ENCODE measurements at regions not wholly inside any gene's neighbourhood (a gene's known extent, or its start where the extent isn't known, plus 50 kb on each side); places are given as distances from the start of the nearest gene placed in this dataset.

DNA sequence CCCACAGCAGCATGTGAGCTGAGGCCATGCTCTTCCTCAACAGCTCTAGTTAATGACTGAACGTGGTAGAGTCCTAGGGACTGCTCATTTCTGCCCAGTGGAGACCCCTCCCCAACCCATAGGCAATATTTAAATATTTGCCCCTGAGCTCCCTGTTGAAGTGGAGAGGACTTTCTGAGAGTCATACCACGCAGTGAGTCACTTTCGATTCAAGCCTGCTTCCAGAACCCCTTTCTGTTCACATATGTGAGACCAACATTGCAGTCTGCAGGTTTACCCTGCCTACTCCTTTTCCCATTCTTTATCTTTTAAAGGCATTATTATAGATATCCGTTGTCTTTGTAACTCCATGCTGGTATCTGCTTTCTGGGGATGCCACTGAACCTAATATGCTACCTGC is 946.3 kb downstream of the JRKL start:
- Histone ChIP-seq H3K4me3 (ENCODE audit: low read depth in 1 of 3, low read length in 3 of 3) (no peak overlapping the region), H3K27me3 (ENCODE audit: control insufficient read depth in 3 of 3, insufficient read depth in 3 of 3, low read length in 3 of 3) (no peaks in the 10 kb centered on the region), H3K27ac (ENCODE audit: low read depth in 1 of 3, low read length in 2 of 3) (no peak overlapping the region), H3K36me3 (ENCODE audit: control insufficient read depth in 3 of 3, insufficient read depth in 2 of 3, low read depth in 1 of 3, low read length in 3 of 3) (no peaks in the 10 kb centered on the region), H3K4me1 (ENCODE audit: control insufficient read depth in 3 of 3, insufficient read depth in 2 of 3, low read depth in 1 of 3, low read length in 2 of 3) (no peaks in the 10 kb centered on the region), H3K9me3 (ENCODE audit: control insufficient read depth in 2 of 2, insufficient read depth in 1 of 2, low read depth in 1 of 2, low read length in 1 of 2) (no peaks in the 10 kb centered on the region)
- FAIRE-seq = no peak
- no peak for DNase-seq
- 58 to 75% (median 62%) methylated on average over 4 of the region's 4 CpGs for WGBS, 3 donors

GRCh38 chr11:97345032-97345431 is 955.2 kb downstream of the JRKL start:
- DNase-seq (no peak), FAIRE-seq (no peak)
- Histone ChIP-seq H3K4me3 (ENCODE audit: low read depth in 1 of 3, low read length in 3 of 3) (no peak overlapping the region), H3K4me1 (ENCODE audit: control insufficient read depth in 3 of 3, insufficient read depth in 2 of 3, low read depth in 1 of 3, low read length in 2 of 3) (no peaks in the 10 kb centered on the region), H3K27me3 (ENCODE audit: control insufficient read depth in 3 of 3, insufficient read depth in 3 of 3, low read length in 3 of 3) (peaks cover 0 to 2% (median 0%) of the 10 kb centered on the region in 3 donors), H3K9me3 (ENCODE audit: control insufficient read depth in 2 of 2, insufficient read depth in 1 of 2, low read depth in 1 of 2, low read length in 1 of 2) (no peaks in the 10 kb centered on the region), H3K27ac (ENCODE audit: low read depth in 1 of 3, low read length in 2 of 3) (no peak overlapping the region), H3K36me3 (ENCODE audit: control insufficient read depth in 3 of 3, insufficient read depth in 2 of 3, low read depth in 1 of 3, low read length in 3 of 3) (no peaks in the 10 kb centered on the region)
- 60 to 64% (median 64%) methylated on average over 3 of the region's 3 CpGs for WGBS, 3 donors

- Histone ChIP-seq H3K27me3 (ENCODE audit: control insufficient read depth in 3 of 3, insufficient read depth in 3 of 3, low read length in 3 of 3) (no peaks in the 10 kb centered on the region), H3K4me3 (ENCODE audit: low read depth in 1 of 3, low read length in 3 of 3) (no peak overlapping the region), H3K4me1 (ENCODE audit: control insufficient read depth in 3 of 3, insufficient read depth in 2 of 3, low read depth in 1 of 3, low read length in 2 of 3) (no peaks in the 10 kb centered on the region), H3K27ac (ENCODE audit: low read depth in 1 of 3, low read length in 2 of 3) (no peak overlapping the region), H3K36me3 (ENCODE audit: control insufficient read depth in 3 of 3, insufficient read depth in 2 of 3, low read depth in 1 of 3, low read length in 3 of 3) (no peaks in the 10 kb centered on the region), H3K9me3 (ENCODE audit: control insufficient read depth in 2 of 2, insufficient read depth in 1 of 2, low read depth in 1 of 2, low read length in 1 of 2) (no peaks in the 10 kb centered on the region)
- no peak for FAIRE-seq
- DNase-seq = no peak
- WGBS, 3 donors = 51 to 72% (median 52%) methylated on average over 4 of the region's 4 CpGs
Measured at GRCh38 chr11:97349201-97349600, 959.4 kb downstream of the JRKL start.

- H3K27me3 ChIP-seq (ENCODE audit: control insufficient read depth in 3 of 3, insufficient read depth in 3 of 3, low read length in 3 of 3) = no peaks in the 10 kb centered on the region
- H3K4me1 ChIP-seq (ENCODE audit: control insufficient read depth in 3 of 3, insufficient read depth in 2 of 3, low read depth in 1 of 3, low read length in 2 of 3) = no peaks in the 10 kb centered on the region
- FAIRE-seq (no peak), DNase-seq (no peak)
- no peak overlapping the region for H3K4me3 ChIP-seq (ENCODE audit: low read depth in 1 of 3, low read length in 3 of 3)
- H3K36me3 ChIP-seq (ENCODE audit: control insufficient read depth in 3 of 3, insufficient read depth in 2 of 3, low read depth in 1 of 3, low read length in 3 of 3) = no peaks in the 10 kb centered on the region
- no peaks in the 10 kb centered on the region for H3K9me3 ChIP-seq (ENCODE audit: control insufficient read depth in 2 of 2, insufficient read depth in 1 of 2, low read depth in 1 of 2, low read length in 1 of 2)
- 72 to 78% (median 76%) methylated on average over 2 of the region's 2 CpGs for WGBS, 3 donors
- no peak overlapping the region for H3K27ac ChIP-seq (ENCODE audit: low read depth in 1 of 3, low read length in 2 of 3)
Measured at GRCh38 chr11:97351939-97352338, 962.1 kb downstream of the JRKL start.

GRCh38 chr11:97354026-97354425 is 964.2 kb downstream of the JRKL start:
- no peak for DNase-seq
- no peaks in the 10 kb centered on the region for H3K36me3 ChIP-seq (ENCODE audit: control insufficient read depth in 3 of 3, insufficient read depth in 2 of 3, low read depth in 1 of 3, low read length in 3 of 3)

GRCh38 chr11:97354576-97354975 is 964.8 kb downstream of the JRKL start:
- 85 to 88% (median 86%) methylated on average over 2 of the region's 2 CpGs for WGBS, 3 donors
- Histone ChIP-seq H3K27me3 (ENCODE audit: control insufficient read depth in 3 of 3, insufficient read depth in 3 of 3, low read length in 3 of 3) (no peaks in the 10 kb centered on the region), H3K4me3 (ENCODE audit: low read depth in 1 of 3, low read length in 3 of 3) (no peak overlapping the region), H3K36me3 (ENCODE audit: control insufficient read depth in 3 of 3, insufficient read depth in 2 of 3, low read depth in 1 of 3, low read length in 3 of 3) (no peaks in the 10 kb centered on the region), H3K4me1 (ENCODE audit: control insufficient read depth in 3 of 3, insufficient read depth in 2 of 3, low read depth in 1 of 3, low read length in 2 of 3) (no peaks in the 10 kb centered on the region), H3K9me3 (ENCODE audit: control insufficient read depth in 2 of 2, insufficient read depth in 1 of 2, low read depth in 1 of 2, low read length in 1 of 2) (no peaks in the 10 kb centered on the region), H3K27ac (ENCODE audit: low read depth in 1 of 3, low read length in 2 of 3) (no peak overlapping the region)
- DNase-seq (no peak), FAIRE-seq (no peak)

More at GRCh38 chr11:97354026-97354425, 964.2 kb downstream of the JRKL start:
- no peak overlapping the region for H3K4me3 ChIP-seq (ENCODE audit: low read depth in 1 of 3, low read length in 3 of 3)
- FAIRE-seq = no peak
- H3K27ac ChIP-seq (ENCODE audit: low read depth in 1 of 3, low read length in 2 of 3) = no peak overlapping the region
- H3K27me3 ChIP-seq (ENCODE audit: control insufficient read depth in 3 of 3, insufficient read depth in 3 of 3, low read length in 3 of 3) = no peaks in the 10 kb centered on the region
- 58 to 63% (median 63%) methylated on average over 1 of the region's 1 CpG for WGBS, 3 donors
- no peaks in the 10 kb centered on the region for H3K4me1 ChIP-seq (ENCODE audit: control insufficient read depth in 3 of 3, insufficient read depth in 2 of 3, low read depth in 1 of 3, low read length in 2 of 3)
- H3K9me3 ChIP-seq (ENCODE audit: control insufficient read depth in 2 of 2, insufficient read depth in 1 of 2, low read depth in 1 of 2, low read length in 1 of 2) = no peaks in the 10 kb centered on the region

DNA sequence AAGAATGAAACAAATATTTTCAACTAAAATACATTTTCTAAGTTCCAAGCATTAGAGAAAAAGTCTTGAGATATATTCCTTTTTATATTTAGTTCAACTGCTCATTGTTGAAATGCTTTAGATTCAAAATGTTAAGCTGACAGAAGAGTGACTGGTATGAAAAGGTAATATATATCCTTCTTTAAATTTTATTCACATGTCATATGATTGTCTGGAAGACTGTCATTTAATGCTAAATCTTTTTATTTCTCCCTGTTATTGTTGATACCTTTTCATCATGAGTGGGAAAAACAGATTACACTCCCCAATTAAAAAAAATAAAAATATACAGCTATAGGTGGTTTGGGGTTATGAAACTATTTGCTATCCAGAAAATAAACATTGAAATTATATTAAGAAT is 965.4 kb downstream of the JRKL start:
- H3K4me1 ChIP-seq (ENCODE audit: control insufficient read depth in 3 of 3, insufficient read depth in 2 of 3, low read depth in 1 of 3, low read length in 2 of 3) = no peaks in the 10 kb centered on the region
- H3K36me3 ChIP-seq (ENCODE audit: control insufficient read depth in 3 of 3, insufficient read depth in 2 of 3, low read depth in 1 of 3, low read length in 3 of 3) = no peaks in the 10 kb centered on the region
- no peak for FAIRE-seq
- H3K4me3 ChIP-seq (ENCODE audit: low read depth in 1 of 3, low read length in 3 of 3) = no peak overlapping the region
- no peaks in the 10 kb centered on the region for H3K9me3 ChIP-seq (ENCODE audit: control insufficient read depth in 2 of 2, insufficient read depth in 1 of 2, low read depth in 1 of 2, low read length in 1 of 2)
- no peak for DNase-seq
- no peak overlapping the region for H3K27ac ChIP-seq (ENCODE audit: low read depth in 1 of 3, low read length in 2 of 3)
- no peaks in the 10 kb centered on the region for H3K27me3 ChIP-seq (ENCODE audit: control insufficient read depth in 3 of 3, insufficient read depth in 3 of 3, low read length in 3 of 3)

DNA sequence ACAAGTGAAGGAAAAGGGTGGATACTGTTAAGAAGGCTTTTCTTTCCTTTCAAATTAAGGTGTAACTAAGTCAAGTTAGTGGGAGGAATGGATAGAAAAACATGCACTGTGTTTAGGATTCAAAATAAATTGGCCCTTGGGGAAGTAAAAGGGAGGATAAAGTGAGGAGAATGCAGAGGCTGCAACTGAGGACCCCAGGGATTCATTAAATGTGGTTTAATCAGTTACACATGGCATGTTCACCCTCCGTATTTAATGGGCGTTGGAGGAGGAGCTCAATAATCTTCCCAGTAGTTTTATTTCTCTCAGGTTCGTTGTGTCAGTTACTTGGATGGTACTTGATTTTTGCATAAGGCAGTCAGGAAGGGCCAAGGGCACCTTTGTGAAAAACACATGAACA is 966.3 kb downstream of the JRKL start:
- no peak for DNase-seq
- H3K9me3 ChIP-seq (ENCODE audit: control insufficient read depth in 2 of 2, insufficient read depth in 1 of 2, low read depth in 1 of 2, low read length in 1 of 2) = no peaks in the 10 kb centered on the region
- no peaks in the 10 kb centered on the region for H3K27me3 ChIP-seq (ENCODE audit: control insufficient read depth in 3 of 3, insufficient read depth in 3 of 3, low read length in 3 of 3)
- H3K27ac ChIP-seq (ENCODE audit: low read depth in 1 of 3, low read length in 2 of 3) = no peak overlapping the region
- no peak overlapping the region for H3K4me3 ChIP-seq (ENCODE audit: low read depth in 1 of 3, low read length in 3 of 3)
- no peaks in the 10 kb centered on the region for H3K36me3 ChIP-seq (ENCODE audit: control insufficient read depth in 3 of 3, insufficient read depth in 2 of 3, low read depth in 1 of 3, low read length in 3 of 3)
- no peak for FAIRE-seq
- WGBS, 3 donors = 62 to 68% (median 68%) methylated on average over 3 of the region's 3 CpGs
- no peaks in the 10 kb centered on the region for H3K4me1 ChIP-seq (ENCODE audit: control insufficient read depth in 3 of 3, insufficient read depth in 2 of 3, low read depth in 1 of 3, low read length in 2 of 3)

GRCh38 chr11:97359016-97359415 is 969.2 kb downstream of the JRKL start:
- WGBS, 3 donors = 92 to 97% (median 93%) methylated on average over 4 of the region's 4 CpGs
- FAIRE-seq = no peak
- Histone ChIP-seq H3K36me3 (ENCODE audit: control insufficient read depth in 3 of 3, insufficient read depth in 2 of 3, low read depth in 1 of 3, low read length in 3 of 3) (no peaks in the 10 kb centered on the region), H3K9me3 (ENCODE audit: control insufficient read depth in 2 of 2, insufficient read depth in 1 of 2, low read depth in 1 of 2, low read length in 1 of 2) (no peaks in the 10 kb centered on the region), H3K4me1 (ENCODE audit: control insufficient read depth in 3 of 3, insufficient read depth in 2 of 3, low read depth in 1 of 3, low read length in 2 of 3) (no peaks in the 10 kb centered on the region), H3K27me3 (ENCODE audit: control insufficient read depth in 3 of 3, insufficient read depth in 3 of 3, low read length in 3 of 3) (no peaks in the 10 kb centered on the region), H3K4me3 (ENCODE audit: low read depth in 1 of 3, low read length in 3 of 3) (no peak overlapping the region), H3K27ac (ENCODE audit: low read depth in 1 of 3, low read length in 2 of 3) (no peak overlapping the region)
- DNase-seq = no peak
